NCI-H2227 (cell line): ENCODE measurements at regions not wholly inside any gene's neighbourhood (a gene's known extent, or its start where the extent isn't known, plus 50 kb on each side); places are given as distances from the start of the nearest gene placed in this dataset.
"Not testable (repeated sequence)": the region's sequence is repeated elsewhere in the genome, so short reads cannot be mapped to it uniquely, and the experiment has no call there.

ENCODE experiments used
- DNase-seq: peaks from one replicate; lab custom pipeline; 2025; ENCODE audit not compliant: unreplicated experiment; lab: John Stamatoyannopoulos, UW

DNA sequence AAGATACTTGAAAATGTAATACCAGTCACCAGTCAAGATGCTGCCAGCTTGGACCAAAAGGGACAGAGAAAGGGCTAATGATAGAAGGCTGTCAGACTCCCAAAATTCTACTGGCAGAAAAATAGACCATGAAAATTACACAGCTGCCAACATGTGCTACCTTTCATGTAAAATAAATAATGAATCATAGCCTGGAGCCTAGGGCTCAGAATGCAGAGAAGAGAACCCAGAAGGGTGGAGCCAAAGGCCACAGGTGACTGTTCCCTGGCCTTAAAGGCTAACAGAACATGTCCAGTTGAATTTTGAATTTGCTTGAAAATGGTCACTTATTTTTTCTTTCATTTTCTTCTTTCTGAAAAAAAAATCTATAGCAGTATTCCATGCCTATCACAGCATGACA is 1827.0 kb upstream of the MIR17HG start:
- no peak for DNase-seq

DNA sequence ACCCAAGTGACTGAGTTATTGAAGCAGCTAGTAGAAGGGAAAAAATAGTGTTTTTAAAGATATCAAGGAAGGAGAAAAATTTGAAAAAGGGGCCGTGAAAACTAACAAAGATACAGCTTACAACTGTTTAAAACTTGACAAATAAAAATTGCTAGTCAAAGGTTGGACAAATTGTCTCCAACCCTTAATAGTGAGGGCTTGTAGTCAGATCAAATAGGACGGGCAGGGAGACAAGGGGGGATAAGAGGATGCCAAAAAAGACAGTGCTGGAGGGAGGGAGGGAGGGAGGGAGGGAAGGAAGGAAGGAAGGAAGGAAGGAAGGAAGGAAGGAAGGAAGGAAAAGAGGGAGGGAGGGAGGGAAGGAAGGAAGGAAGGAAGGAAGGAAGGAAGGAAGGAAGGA is 1825.8 kb upstream of the MIR17HG start:
- not testable (repeated sequence) for DNase-seq

- DNase-seq, result no peak
These were observed 1806.1 kb upstream of the MIR17HG start for GRCh38 chr13:89541091-89542030.

GRCh38 chr13:89550938-89551337 is 1796.5 kb upstream of the MIR17HG start:
- DNase-seq, result no peak

DNA sequence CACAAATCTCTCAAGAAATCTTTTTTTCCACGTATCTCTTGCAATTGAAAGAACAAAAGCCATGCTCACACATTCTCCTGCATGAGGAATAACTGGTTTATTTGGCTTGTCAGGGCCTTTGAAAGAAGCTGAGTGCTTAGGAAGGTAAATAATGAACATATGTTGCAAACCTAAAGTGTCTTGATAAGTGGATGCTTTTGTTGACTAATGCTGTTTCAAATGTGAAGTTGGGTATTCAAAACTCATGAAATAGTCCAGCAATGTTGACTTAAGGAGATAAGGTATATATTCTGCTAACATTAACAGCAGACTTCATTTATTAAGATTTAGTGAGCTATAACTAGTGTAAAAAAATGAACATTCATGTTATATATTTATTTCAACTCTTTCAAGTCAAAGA is 1792.7 kb upstream of the MIR17HG start:
- DNase-seq, result peak; percentile 5

DNA sequence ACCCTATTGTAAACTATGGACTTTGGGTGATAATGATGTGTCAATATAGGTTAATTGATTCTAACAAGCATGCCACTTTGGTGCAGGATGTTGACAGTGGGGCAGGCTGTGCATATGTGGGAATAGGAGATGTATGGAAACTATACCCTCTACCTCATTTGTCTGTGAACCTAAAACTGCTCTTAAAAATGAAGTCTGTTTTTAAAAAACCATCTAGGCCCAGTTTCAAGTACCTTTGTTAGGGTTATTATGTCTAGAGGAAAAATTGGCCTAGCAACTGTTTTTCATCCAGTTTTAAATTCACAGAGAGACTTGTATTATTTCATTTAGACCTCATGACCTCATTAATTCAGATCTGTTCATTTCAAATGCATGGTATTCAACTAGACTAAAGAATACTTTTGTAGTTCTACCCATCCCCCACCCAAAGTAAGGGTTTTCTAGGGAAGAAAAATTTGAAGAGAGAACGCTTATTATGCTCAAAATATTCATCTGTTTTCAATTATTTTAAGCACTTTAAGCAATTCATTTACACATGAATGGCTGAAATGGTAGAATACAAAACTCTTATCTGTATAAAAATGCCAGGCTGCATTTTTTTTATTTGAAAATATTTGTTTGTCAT is 1781.9 kb upstream of the MIR17HG start:
- no peak for DNase-seq

DNA sequence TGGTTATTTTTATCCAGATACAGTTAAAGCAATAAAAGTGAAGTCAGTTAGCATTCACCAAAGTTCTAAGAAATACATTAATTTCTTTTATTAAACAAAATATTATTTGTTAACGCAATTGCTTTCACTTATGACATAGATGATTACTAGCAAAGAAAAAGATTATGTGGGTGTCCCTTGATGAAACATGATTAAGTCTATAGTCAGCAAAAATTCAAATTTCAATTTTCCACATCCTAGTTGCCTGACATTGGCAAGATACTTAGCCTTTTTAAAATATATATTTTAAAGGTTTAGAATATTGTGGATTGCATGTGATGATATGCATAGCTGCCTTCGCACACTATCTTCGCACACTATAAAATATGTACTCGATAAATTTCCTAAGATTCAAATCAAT is 1780.5 kb upstream of the MIR17HG start:
- no peak for DNase-seq

GRCh38 chr13:89568276-89568675 is 1779.2 kb upstream of the MIR17HG start:
- DNase-seq, result no peak

DNA sequence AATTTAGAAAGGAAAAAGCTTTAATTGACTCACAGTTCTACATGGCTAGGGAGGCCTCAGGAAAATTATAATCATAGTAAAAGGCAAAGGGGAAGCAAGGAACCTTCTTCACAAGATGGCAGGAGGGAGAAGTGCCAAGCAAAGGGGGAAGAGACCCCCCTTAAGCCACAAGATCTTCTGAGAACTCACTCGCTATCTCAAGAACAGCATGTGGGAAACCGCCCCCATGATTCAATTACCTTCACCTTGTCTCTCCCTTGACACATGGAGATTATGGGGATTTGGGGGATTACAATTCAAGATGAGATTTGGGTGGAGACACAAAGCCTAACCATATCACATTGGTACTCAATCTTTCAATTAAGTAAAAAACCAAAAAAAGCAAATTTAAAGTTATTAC is 1778.7 kb upstream of the MIR17HG start:
- no peak for DNase-seq

GRCh38 chr13:89571676-89572075 is 1775.8 kb upstream of the MIR17HG start:
- DNase-seq, result no peak

GRCh38 chr13:89574077-89574476 is 1773.4 kb upstream of the MIR17HG start:
- DNase-seq, result no peak

DNA sequence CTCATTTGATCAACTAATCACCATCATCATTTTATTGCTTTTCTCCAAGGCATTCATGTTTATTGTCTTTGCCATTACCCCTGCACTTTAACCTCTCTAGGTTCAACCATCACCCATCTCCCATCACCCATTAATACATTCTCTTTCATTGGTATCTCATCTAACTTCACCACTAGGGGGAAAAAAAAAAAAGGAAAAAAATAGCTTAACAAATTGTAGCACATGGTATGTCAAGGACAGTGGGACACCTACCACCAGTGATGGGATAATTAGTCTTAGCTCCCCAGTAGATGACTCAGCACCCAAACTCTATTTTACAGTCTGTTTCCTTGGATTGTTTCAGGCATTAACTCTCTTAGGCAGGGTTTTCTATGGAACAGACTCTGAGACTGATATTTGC is 1770.2 kb upstream of the MIR17HG start:
- no peak for DNase-seq

DNA sequence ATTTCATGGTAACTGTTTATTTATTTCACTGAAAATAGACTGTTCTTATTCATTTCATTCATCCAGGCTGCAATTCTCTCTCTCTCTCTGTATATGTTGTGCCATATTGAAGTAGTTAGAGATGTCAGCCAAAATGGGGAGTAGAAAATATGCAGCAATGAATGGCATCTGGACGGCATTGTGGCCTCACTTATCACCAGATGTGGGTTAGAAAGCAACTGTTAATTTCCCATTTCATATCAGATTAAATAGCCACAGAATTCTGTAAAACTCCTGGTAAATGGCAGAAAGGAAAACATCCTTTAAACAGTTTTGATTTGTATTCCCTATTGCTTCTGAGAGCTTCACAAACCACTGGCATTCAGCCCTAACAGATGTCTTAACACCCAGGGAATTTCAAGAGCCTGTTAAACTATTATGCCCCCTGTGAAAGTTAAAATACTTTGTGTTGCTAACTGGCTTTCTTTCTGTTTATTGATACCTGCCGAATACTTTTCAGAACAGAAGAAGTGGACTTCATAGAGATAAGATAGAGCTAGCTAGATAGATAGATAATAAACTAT is 1763.3 kb upstream of the MIR17HG start:
- DNase-seq, result no peak

GRCh38 chr13:89602655-89603054 is 1744.8 kb upstream of the MIR17HG start:
- no peak for DNase-seq

DNA sequence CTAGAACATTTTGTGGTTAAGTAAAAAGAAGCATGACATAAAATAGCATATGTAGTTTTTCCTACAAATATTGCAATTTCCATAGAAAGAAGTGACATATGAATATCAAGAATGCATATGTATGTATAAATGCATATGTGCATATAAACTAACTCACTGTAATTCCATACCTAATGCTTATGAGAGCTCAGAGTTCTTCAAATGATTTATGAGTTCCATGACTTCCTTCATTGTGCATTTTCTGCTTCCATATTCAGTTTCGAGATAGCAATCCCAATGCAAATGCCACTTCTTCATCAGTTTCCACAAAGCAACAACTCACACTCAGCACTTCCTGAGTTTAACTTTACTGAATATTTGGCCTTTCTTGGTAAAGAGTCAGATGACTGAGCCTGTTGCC is 1744.3 kb upstream of the MIR17HG start:
- DNase-seq, result no peak

DNA sequence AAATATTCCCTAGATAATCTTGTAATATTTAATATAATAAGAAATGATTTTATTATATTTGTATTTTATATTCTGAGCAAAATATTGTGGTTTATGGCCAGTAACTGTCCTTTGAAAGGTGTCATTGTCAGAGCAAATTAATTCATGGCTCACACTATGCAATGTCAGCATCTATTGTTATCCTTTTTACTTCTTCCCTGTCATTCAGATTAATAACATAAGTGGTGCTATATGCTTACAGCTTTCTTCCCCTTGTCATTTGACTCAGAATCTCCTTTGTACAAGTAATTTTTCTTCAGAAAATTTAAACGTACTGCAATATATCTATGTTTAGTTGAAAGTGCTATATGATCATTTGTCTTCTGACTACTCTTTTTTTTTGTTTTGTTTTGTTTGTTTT is 1738.2 kb upstream of the MIR17HG start:
- DNase-seq, result no peak

- DNase-seq, result no peak
These were observed 1737.2 kb upstream of the MIR17HG start for GRCh38 chr13:89610331-89610730.

- no peak for DNase-seq
These were observed 1736.6 kb upstream of the MIR17HG start for GRCh38 chr13:89610881-89611280.

- DNase-seq, result no peak
These were observed 1719.5 kb upstream of the MIR17HG start for GRCh38 chr13:89627996-89628395.

GRCh38 chr13:89628567-89628966 is 1718.9 kb upstream of the MIR17HG start:
- DNase-seq, result no peak

DNA sequence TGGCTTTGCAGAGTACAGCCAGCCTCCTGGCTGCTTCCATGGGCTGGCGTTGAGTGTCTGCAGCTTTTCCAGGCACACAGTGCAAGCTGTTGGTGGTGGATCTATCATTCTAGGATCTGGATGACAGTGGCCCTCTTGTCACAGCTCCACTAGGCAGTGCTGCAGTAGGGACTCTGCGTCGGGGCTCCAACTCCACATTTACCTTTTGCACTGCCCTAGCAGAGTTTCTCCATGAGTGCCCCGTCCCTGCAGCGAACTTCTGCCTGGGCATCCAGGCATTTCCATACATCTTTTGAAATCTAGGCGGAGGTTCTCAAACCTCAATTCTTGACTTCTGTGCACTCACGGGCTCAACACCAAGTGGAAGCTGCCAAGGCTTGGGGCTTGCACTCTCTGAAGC is 1697.3 kb upstream of the MIR17HG start:
- no peak for DNase-seq

- no peak for DNase-seq
These were observed 1686.7 kb upstream of the MIR17HG start for GRCh38 chr13:89660752-89661151.
